NB4 (cell line): ENCODE measurements at regions not wholly inside any gene's neighbourhood (a gene's known extent, or its start where the extent isn't known, plus 50 kb on each side); places are given as distances from the start of the nearest gene placed in this dataset.
A peak's percentile ranks its signal among the peaks of the same experiment; 100 is the strongest.

Experiments used
- CTCF ChIP-seq: IDR thresholded peaks from one replicate; pipeline ENCODE4 v1.5.1; 2012; ENCODE audit warnings: low read depth, low read length
- POLR2A ChIP-seq: IDR thresholded peaks from 2 replicates; pipeline ENCODE4 v1.6.1; 2011; ENCODE audit warnings: mild to moderate bottlenecking; ENCODE audit not compliant: insufficient read length; ENCODE audit errors: extremely low read depth

- TF ChIP-seq CTCF (peak; percentile 56), POLR2A (no peak)
Observed at GRCh38 chr11:27211370-27212127, 151.5 kb downstream of the CCDC34 start.
